ENCODE measurements at regions not wholly inside any gene's neighbourhood (a gene's known extent, or its start where the extent isn't known, plus 50 kb on each side); places are given as distances from the start of the nearest gene placed in this dataset.
"Not testable (repeated sequence)": the region's sequence is repeated elsewhere in the genome, so short reads cannot be mapped to it uniquely, and the experiment has no call there.

- no peak for DNase-seq
Observed at GRCh38 chr11:38711110-38711509, 2113.1 kb upstream of the RAG2 start.

GRCh38 chr11:38710262-38710661 is 2112.2 kb upstream of the RAG2 start:
- DNase-seq = no peak

- DNase-seq = no peak
Observed at GRCh38 chr11:38700111-38700510, 2102.1 kb upstream of the RAG2 start.

- no peak for DNase-seq
Observed at GRCh38 chr11:38693306-38693705, 2095.3 kb upstream of the RAG2 start.

GRCh38 chr11:38690211-38690610 is 2092.2 kb upstream of the RAG2 start:
- not testable (repeated sequence) for DNase-seq

GRCh38 chr11:38687008-38687407 is 2089.0 kb upstream of the RAG2 start:
- DNase-seq = no peak

- no peak for DNase-seq
Observed at GRCh38 chr11:38683484-38683883, 2085.4 kb upstream of the RAG2 start.

GRCh38 chr11:38680746-38681145 is 2082.7 kb upstream of the RAG2 start:
- DNase-seq = no peak

- DNase-seq = no peak
Observed at GRCh38 chr11:38680166-38680565, 2082.1 kb upstream of the RAG2 start.

- DNase-seq = no peak
Observed at GRCh38 chr11:38672445-38672844, 2074.4 kb upstream of the RAG2 start.

GRCh38 chr11:38667359-38667758 is 2069.3 kb upstream of the RAG2 start:
- DNase-seq = no peak

GRCh38 chr11:38648604-38649003 is 2050.6 kb upstream of the RAG2 start:
- DNase-seq = no peak

GRCh38 chr11:38646382-38646781 is 2048.3 kb upstream of the RAG2 start:
- no peak for DNase-seq

GRCh38 chr11:38640854-38641253 is 2042.8 kb upstream of the RAG2 start:
- DNase-seq = no peak

GRCh38 chr11:38612701-38613100 is 2014.7 kb upstream of the RAG2 start:
- no peak for DNase-seq

GRCh38 chr11:38601371-38601770 is 2003.3 kb upstream of the RAG2 start:
- DNase-seq = not testable (repeated sequence)

GRCh38 chr11:38598418-38598817 is 2000.4 kb upstream of the RAG2 start:
- DNase-seq = no peak

GRCh38 chr11:38595359-38596016 is 1997.5 kb upstream of the RAG2 start:
- not testable (repeated sequence) for DNase-seq

- no peak for DNase-seq
Observed at GRCh38 chr11:38594895-38595294, 1996.9 kb upstream of the RAG2 start.

- DNase-seq = no peak
Observed at GRCh38 chr11:38593649-38594048, 1995.6 kb upstream of the RAG2 start.

GRCh38 chr11:38582756-38583155 is 1984.7 kb upstream of the RAG2 start:
- DNase-seq = no peak

- no peak for DNase-seq
Observed at GRCh38 chr11:38582151-38582550, 1984.1 kb upstream of the RAG2 start.

- no peak for DNase-seq
Observed at GRCh38 chr11:38577769-38578168, 1979.7 kb upstream of the RAG2 start.

- DNase-seq = no peak
Observed at GRCh38 chr11:38562562-38562961, 1964.5 kb upstream of the RAG2 start.

- DNase-seq = no peak
Observed at GRCh38 chr11:38553148-38553547, 1955.1 kb upstream of the RAG2 start.
